ENCODE measurements at regions not wholly inside any gene's neighbourhood (a gene's known extent, or its start where the extent isn't known, plus 50 kb on each side); places are given as distances from the start of the nearest gene placed in this dataset.

GRCh38 chr14:51478175-51478621 is 173.5 kb upstream of the FRMD6 start:
- Mint-ChIP-seq H3K4me1 (ENCODE audit: unreplicated experiment) (peaks cover 12% of the 10 kb centered on the region), H3K4me3 (ENCODE audit: unreplicated experiment) (no peak overlapping the region), H3K27me3 (ENCODE audit: unreplicated experiment) (no peaks in the 10 kb centered on the region), H3K36me3 (ENCODE audit: unreplicated experiment) (no peaks in the 10 kb centered on the region), H3K27ac (ENCODE audit: unreplicated experiment) (no peak overlapping the region), H3K9me3 (ENCODE audit: unreplicated experiment) (no peaks in the 10 kb centered on the region)
- no peak for DNase-seq (ENCODE audit: extremely low spot score, unreplicated experiment)
- TF ChIP-seq, protein P1, sequence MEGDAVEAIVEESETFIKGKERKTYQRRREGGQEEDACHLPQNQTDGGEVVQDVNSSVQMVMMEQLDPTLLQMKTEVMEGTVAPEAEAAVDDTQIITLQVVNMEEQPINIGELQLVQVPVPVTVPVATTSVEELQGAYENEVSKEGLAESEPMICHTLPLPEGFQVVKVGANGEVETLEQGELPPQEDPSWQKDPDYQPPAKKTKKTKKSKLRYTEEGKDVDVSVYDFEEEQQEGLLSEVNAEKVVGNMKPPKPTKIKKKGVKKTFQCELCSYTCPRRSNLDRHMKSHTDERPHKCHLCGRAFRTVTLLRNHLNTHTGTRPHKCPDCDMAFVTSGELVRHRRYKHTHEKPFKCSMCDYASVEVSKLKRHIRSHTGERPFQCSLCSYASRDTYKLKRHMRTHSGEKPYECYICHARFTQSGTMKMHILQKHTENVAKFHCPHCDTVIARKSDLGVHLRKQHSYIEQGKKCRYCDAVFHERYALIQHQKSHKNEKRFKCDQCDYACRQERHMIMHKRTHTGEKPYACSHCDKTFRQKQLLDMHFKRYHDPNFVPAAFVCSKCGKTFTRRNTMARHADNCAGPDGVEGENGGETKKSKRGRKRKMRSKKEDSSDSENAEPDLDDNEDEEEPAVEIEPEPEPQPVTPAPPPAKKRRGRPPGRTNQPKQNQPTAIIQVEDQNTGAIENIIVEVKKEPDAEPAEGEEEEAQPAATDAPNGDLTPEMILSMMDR (IDR thresholded peaks at IDR 0.05): no peak

- TF ChIP-seq, protein P1 (IDR thresholded peaks at IDR 0.05): no peak
- H3K4me1 Mint-ChIP-seq (ENCODE audit: unreplicated experiment): no peaks in the 10 kb centered on the region
- H3K9me3 Mint-ChIP-seq (ENCODE audit: unreplicated experiment): no peaks in the 10 kb centered on the region
- H3K4me3 Mint-ChIP-seq (ENCODE audit: unreplicated experiment): no peak overlapping the region
- H3K36me3 Mint-ChIP-seq (ENCODE audit: unreplicated experiment): no peaks in the 10 kb centered on the region
- no peaks in the 10 kb centered on the region for H3K27me3 Mint-ChIP-seq (ENCODE audit: unreplicated experiment)
- DNase-seq (ENCODE audit: extremely low spot score, unreplicated experiment): no peak
- H3K27ac Mint-ChIP-seq (ENCODE audit: unreplicated experiment): no peak overlapping the region
These were observed 172.0 kb upstream of the FRMD6 start for GRCh38 chr14:51479584-51480325.

- Mint-ChIP-seq H3K36me3 (ENCODE audit: unreplicated experiment) (no peaks in the 10 kb centered on the region), H3K4me1 (ENCODE audit: unreplicated experiment) (no peaks in the 10 kb centered on the region), H3K27me3 (ENCODE audit: unreplicated experiment) (no peaks in the 10 kb centered on the region), H3K4me3 (ENCODE audit: unreplicated experiment) (no peak overlapping the region), H3K9me3 (ENCODE audit: unreplicated experiment) (no peaks in the 10 kb centered on the region), H3K27ac (ENCODE audit: unreplicated experiment) (no peak overlapping the region)
- TF ChIP-seq, protein P1 (IDR thresholded peaks at IDR 0.05): no peak
- DNase-seq (ENCODE audit: extremely low spot score, unreplicated experiment): no peak
These were observed 170.1 kb upstream of the FRMD6 start for GRCh38 chr14:51481643-51482042.

- H3K4me3 Mint-ChIP-seq (ENCODE audit: unreplicated experiment): no peak overlapping the region
- no peaks in the 10 kb centered on the region for H3K4me1 Mint-ChIP-seq (ENCODE audit: unreplicated experiment)
- DNase-seq (ENCODE audit: extremely low spot score, unreplicated experiment): no peak
- no peak overlapping the region for H3K27ac Mint-ChIP-seq (ENCODE audit: unreplicated experiment)
- no peaks in the 10 kb centered on the region for H3K9me3 Mint-ChIP-seq (ENCODE audit: unreplicated experiment)
- H3K36me3 Mint-ChIP-seq (ENCODE audit: unreplicated experiment): no peaks in the 10 kb centered on the region
- TF ChIP-seq, protein P1 (IDR thresholded peaks at IDR 0.05): no peak
- H3K27me3 Mint-ChIP-seq (ENCODE audit: unreplicated experiment): no peaks in the 10 kb centered on the region
These were observed 169.6 kb upstream of the FRMD6 start for GRCh38 chr14:51482102-51482501.

- TF ChIP-seq, protein P1 (IDR thresholded peaks at IDR 0.05): no peak
- H3K27ac Mint-ChIP-seq (ENCODE audit: unreplicated experiment): no peak overlapping the region
These were observed 167.2 kb upstream of the FRMD6 start for GRCh38 chr14:51484485-51484884.

More at GRCh38 chr14:51484485-51484884, 167.2 kb upstream of the FRMD6 start:
- H3K4me1 Mint-ChIP-seq (ENCODE audit: unreplicated experiment): no peaks in the 10 kb centered on the region
- no peaks in the 10 kb centered on the region for H3K27me3 Mint-ChIP-seq (ENCODE audit: unreplicated experiment)
- DNase-seq (ENCODE audit: extremely low spot score, unreplicated experiment): no peak
- no peaks in the 10 kb centered on the region for H3K9me3 Mint-ChIP-seq (ENCODE audit: unreplicated experiment)
- H3K36me3 Mint-ChIP-seq (ENCODE audit: unreplicated experiment): no peaks in the 10 kb centered on the region
- H3K4me3 Mint-ChIP-seq (ENCODE audit: unreplicated experiment): no peak overlapping the region

Measured in osteocyte (in vitro differentiated cells).